CD4-positive, alpha-beta T cell treated with Interleukin-17A for 4 hours (primary cell): ENCODE measurements at regions not wholly inside any gene's neighbourhood (a gene's known extent, or its start where the extent isn't known, plus 50 kb on each side); places are given as distances from the start of the nearest gene placed in this dataset.
"Not testable (repeated sequence)": the region's sequence is repeated elsewhere in the genome, so short reads cannot be mapped to it uniquely, and the experiment has no call there.

Experiments used
- DNase-seq: peaks from one replicate; pipeline ENCODE4 v3.0.0-alpha.2; 2020; ENCODE audit warnings: mixed read lengths

DNA sequence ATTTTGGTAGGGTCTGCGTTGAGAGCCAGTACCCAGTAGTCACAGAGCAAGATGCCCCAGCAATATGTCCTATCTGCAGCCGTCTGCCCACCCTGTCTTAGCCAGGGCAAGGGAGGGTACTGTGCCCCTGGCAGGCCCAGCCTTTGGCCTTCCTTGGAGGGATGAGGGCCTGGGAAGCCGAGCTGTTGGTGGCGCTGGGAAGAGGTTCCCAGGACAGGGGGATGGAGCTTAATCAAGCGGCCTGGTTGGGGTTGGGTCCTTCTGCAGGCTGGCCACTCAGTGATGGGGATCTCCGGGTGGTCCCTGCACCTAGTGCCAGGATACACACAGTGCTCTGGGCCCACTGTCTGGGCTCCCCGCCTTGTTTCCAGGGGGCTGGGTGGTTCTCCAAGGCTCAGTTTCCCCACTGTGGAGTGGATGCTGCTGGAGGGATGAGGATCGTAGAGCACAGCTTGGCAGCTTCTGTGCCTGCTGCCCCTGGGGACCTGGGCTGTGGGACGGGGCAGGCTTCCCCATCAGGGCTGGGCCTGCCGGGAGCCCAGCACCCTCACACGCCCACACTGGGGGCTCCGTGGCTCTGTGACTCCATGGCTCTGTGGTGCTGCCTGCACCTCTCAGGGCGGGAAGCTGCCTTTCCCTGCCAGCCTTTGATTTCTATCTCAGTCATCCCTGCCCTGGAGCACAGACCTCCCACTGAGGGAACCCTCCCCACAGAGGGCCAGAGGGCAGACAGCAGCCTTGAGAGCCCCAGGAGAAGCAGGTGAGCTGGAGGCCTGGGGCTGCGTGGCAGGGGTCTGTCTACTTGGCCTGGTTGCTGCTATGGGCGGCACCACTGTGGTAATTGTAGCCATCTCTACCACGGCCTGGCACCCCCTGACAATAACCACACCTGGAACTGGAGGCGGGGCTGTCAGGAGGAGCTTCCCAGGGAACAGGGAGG is 357.0 kb downstream of the TMEM121 start:
- no peak for DNase-seq

GRCh38 chr14:105884192-105884807 is 357.9 kb downstream of the TMEM121 start:
- not testable (repeated sequence) for DNase-seq

DNA sequence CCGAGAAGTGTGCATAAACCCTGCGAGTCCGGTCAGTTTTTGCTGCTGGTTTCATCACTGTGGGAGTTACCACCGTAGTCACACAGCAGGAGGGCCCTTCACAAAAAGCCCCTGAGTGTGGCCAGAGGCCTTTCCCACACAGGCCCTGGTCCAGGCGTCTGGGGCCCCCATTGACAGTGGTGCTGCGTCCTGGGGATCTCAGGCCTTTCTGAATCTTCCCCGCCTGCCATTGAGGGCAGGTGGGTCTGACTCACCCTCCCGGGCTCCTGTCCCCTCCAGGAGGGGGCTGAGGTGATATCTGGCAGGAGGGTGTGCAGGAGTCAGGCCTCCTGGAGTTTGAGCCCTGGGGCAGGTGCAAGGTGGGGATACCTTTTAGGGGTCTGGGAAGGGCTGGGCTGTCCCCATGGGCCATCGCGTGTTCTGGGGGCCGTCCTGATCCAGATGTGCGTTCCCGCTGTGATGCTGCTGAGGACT is 358.5 kb downstream of the TMEM121 start:
- DNase-seq, result no peak

GRCh38 chr14:105885561-105886320 is 359.4 kb downstream of the TMEM121 start:
- DNase-seq, result no peak

DNA sequence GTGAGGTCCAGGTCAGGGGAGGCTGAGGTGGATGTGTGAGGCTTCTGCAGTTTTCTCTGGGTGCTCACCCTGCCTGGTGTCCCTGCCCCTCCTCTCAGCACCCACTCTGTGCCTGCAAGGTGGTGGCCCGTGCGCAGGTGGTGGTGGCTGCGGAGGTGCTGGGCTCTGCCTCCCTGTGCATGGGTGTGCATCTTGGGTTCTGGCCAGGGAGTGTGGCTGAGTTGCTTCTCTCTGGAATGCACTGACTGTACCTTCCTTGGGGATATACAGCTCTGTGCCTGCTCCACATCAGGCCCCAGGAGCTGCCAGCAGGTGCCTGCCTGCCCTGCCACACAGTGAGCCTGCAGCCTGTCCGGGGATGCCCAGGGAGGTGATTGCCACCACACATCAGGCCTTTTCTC is 360.4 kb downstream of the TMEM121 start:
- DNase-seq, result not testable (repeated sequence)

DNA sequence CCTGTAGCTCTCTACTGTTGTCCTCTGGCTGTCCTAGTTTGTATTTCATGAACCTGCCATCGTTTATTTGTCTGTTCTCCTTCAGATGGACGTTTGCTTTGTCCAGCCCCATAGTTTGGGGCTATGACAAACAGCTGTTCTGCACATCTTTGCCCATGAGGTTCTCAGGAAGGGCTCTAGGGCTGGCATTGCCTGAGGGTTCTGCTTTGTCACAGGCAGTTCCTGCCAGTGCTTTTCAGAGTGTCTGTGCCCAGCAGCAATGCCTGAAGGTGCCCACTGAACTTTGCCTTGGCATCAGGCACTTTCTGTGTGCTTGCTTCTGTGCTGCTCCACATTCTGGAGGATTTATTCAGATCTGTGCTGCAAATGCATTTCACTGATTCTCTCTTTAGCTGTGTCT is 361.3 kb downstream of the TMEM121 start:
- DNase-seq, result no peak

GRCh38 chr14:105888151-105888550 is 361.8 kb downstream of the TMEM121 start:
- no peak for DNase-seq

- DNase-seq, result no peak
These were observed 362.6 kb downstream of the TMEM121 start for GRCh38 chr14:105888784-105889665.

DNA sequence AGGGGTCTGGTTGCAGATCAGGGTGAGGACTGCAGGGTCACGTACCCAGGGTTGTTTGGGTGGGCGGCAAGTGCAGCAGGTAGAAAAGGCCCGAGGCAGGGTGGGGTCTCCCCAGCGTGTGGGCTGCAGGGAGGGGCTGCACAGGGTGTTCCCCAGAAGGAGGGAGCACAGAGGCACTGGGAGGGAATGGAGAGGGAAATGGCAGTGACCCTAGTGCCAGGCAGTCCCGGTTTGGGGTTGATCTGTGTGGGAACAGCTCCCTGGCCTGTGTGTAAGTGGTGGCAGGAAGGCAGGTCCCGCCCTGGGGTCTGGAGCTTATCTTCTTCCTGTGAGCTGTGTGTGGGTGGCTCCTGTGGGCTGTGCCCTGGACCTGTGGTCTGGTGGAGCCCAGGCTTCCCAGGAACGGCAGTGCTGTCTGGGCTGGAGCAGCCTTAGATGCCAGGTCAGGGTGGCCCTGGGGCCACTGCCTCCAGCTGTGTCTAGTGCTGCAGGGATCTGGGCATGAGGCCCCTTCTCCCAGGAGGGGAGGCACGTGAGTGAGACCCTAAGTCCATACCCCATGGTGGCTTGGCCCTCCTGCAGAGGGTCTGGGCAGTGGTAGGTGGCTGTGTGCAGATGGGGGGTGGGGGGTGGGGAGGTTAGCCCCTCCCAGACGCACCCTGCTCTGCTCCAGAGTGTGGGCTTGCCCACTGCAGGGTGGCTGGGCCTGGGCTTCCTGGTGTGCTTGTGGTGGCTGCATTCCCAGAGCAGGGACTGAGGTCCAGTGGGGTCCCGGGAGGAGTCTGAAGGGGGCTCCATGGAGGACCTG is 363.5 kb downstream of the TMEM121 start:
- no peak for DNase-seq

GRCh38 chr14:105890474-105891220 is 364.3 kb downstream of the TMEM121 start:
- DNase-seq, result no peak

GRCh38 chr14:105891221-105891602 is 364.8 kb downstream of the TMEM121 start:
- no peak for DNase-seq

- DNase-seq, result no peak
These were observed 365.5 kb downstream of the TMEM121 start for GRCh38 chr14:105891631-105892452.

- DNase-seq, result not testable (repeated sequence)
These were observed 366.4 kb downstream of the TMEM121 start for GRCh38 chr14:105892453-105893441.

GRCh38 chr14:105893686-105894085 is 367.3 kb downstream of the TMEM121 start:
- not testable (repeated sequence) for DNase-seq

GRCh38 chr14:105894125-105894977 is 368.0 kb downstream of the TMEM121 start:
- no peak for DNase-seq

GRCh38 chr14:105894978-105895881 is 368.8 kb downstream of the TMEM121 start:
- no peak for DNase-seq
